Mesenchymal stem cell (in vitro differentiated cells and primary cell): ENCODE measurements at regions not wholly inside any gene's neighbourhood (a gene's known extent, or its start where the extent isn't known, plus 50 kb on each side); places are given as distances from the start of the nearest gene placed in this dataset.

ENCODE experiments used
- DNase-seq: peaks from one replicate; pipeline ENCODE4 v3.0.0-alpha.2; 2013
- H2AFZ ChIP-seq: one replicate; pipeline ENCODE4 v1.6.1; 2013; ENCODE audit warnings: low read depth, mild to moderate bottlenecking, control low read depth, inconsistent platforms, low read length, moderate library complexity
- H2AK5ac ChIP-seq: 2 replicates; pipeline ENCODE4 v1.6.1; 2013; ENCODE audit warnings: low read length, moderate library complexity, mild to moderate bottlenecking, inconsistent platforms; ENCODE audit not compliant: severe bottlenecking
- H2BK120ac ChIP-seq: one replicate; pipeline ENCODE4 v1.6.1; 2013; ENCODE audit warnings: low read depth, mild to moderate bottlenecking, inconsistent platforms, low read length, moderate library complexity
- H2BK12ac ChIP-seq, 2 experiments: one replicate each; pipeline ENCODE4 v1.6.1; 2013; ENCODE audit warnings: inconsistent platforms in 2 of 2, low read length in 2 of 2, mild to moderate bottlenecking in 2 of 2, moderate library complexity in 2 of 2, control low read depth in 1 of 2
- H2BK15ac ChIP-seq: one replicate; pipeline ENCODE4 v1.6.1; 2013; ENCODE audit warnings: mild to moderate bottlenecking, low read depth, inconsistent platforms; ENCODE audit not compliant: poor library complexity, severe bottlenecking
- H2BK5ac ChIP-seq: 2 replicates; pipeline ENCODE4 v1.6.1; 2013; ENCODE audit warnings: low read depth, mild to moderate bottlenecking, low read length, control low read depth, inconsistent platforms; ENCODE audit not compliant: poor library complexity, severe bottlenecking
- H3K14ac ChIP-seq, 2 experiments: one replicate each; pipeline ENCODE4 v1.6.1; 2013; ENCODE audit warnings: inconsistent platforms in 2 of 2, low read length in 2 of 2, control low read depth in 1 of 2, mild to moderate bottlenecking in 1 of 2, moderate library complexity in 1 of 2
- H3K18ac ChIP-seq, 2 experiments: one replicate each; pipeline ENCODE4 v1.6.1; 2013; ENCODE audit warnings: inconsistent platforms in 2 of 2, low read length in 2 of 2, control low read depth in 1 of 2, low read depth in 1 of 2, mild to moderate bottlenecking in 1 of 2
- H3K23ac ChIP-seq, 2 experiments: one replicate each; pipeline ENCODE4 v1.6.1; 2013; ENCODE audit warnings: inconsistent platforms in 2 of 2, low read length in 2 of 2, mild to moderate bottlenecking in 2 of 2, moderate library complexity in 2 of 2, control low read depth in 1 of 2
- H3K27ac ChIP-seq: 2 replicates; pipeline ENCODE4 v1.5.1; 2013; ENCODE audit warnings: mild to moderate bottlenecking, moderate library complexity, low read length, control low read depth, inconsistent platforms; ENCODE audit not compliant: poor library complexity, severe bottlenecking
- H3K27me3 ChIP-seq, 2 experiments: 2 replicates each; pipeline versions ENCODE4 v1.6.1 to v1.7.0; 2013; ENCODE audit warnings: low read length in 2 of 2, mild to moderate bottlenecking in 2 of 2, moderate library complexity in 2 of 2, control low read depth in 1 of 2, inconsistent platforms in 1 of 2; ENCODE audit not compliant: control insufficient read depth in 1 of 2, insufficient read depth in 1 of 2
- H3K36me3 ChIP-seq, 2 experiments: 2 replicates each; pipeline versions ENCODE4 v1.6.1 to v1.7.0; 2013; ENCODE audit warnings: low read length in 2 of 2, control low read depth in 1 of 2, inconsistent platforms in 1 of 2, low read depth in 1 of 2, mild to moderate bottlenecking in 1 of 2; ENCODE audit not compliant: insufficient read depth in 2 of 2, control insufficient read depth in 1 of 2
- H3K4ac ChIP-seq, 2 experiments: one replicate each; pipeline ENCODE4 v1.6.1; 2013; ENCODE audit warnings: inconsistent platforms in 2 of 2, low read length in 2 of 2, mild to moderate bottlenecking in 2 of 2, moderate library complexity in 2 of 2, control low read depth in 1 of 2, low read depth in 1 of 2
- H3K4me1 ChIP-seq: 2 replicates; pipeline ENCODE4 v1.6.1; 2013; ENCODE audit warnings: low read depth, low read length, control low read depth; ENCODE audit not compliant: control insufficient read depth, insufficient read depth
- H3K4me2 ChIP-seq: 2 replicates; pipeline ENCODE4 v1.6.1; 2013; ENCODE audit warnings: low read length, mild to moderate bottlenecking, inconsistent platforms; ENCODE audit not compliant: poor library complexity, severe bottlenecking
- H3K4me3 ChIP-seq, 2 experiments: 2 replicates each; pipeline versions ENCODE4 v1.5.1 to v1.7.0; 2013; ENCODE audit warnings: low read length in 2 of 2, mild to moderate bottlenecking in 2 of 2, control low read depth in 1 of 2, low read depth in 1 of 2; ENCODE audit not compliant: insufficient read depth in 1 of 2
- H3K79me1 ChIP-seq: replicated peaks from 2 replicates; pipeline ENCODE4 v1.6.1; 2013; ENCODE audit warnings: mild to moderate bottlenecking, control low read depth, low read length, inconsistent platforms; ENCODE audit not compliant: poor library complexity, severe bottlenecking
- H3K9ac ChIP-seq: 2 replicates; pipeline ENCODE4 v1.7.0; 2013; ENCODE audit warnings: mild to moderate bottlenecking, low read length, moderate library complexity
- H3K9me3 ChIP-seq: 2 replicates; pipeline ENCODE4 v1.7.0; 2013; ENCODE audit warnings: mild to moderate bottlenecking, low read length; ENCODE audit not compliant: control insufficient read depth
- H4K8ac ChIP-seq: one replicate; pipeline ENCODE4 v1.6.1; 2013; ENCODE audit warnings: inconsistent platforms, mild to moderate bottlenecking, low read length, moderate library complexity
- H4K91ac ChIP-seq: one replicate; pipeline ENCODE4 v1.6.1; 2013; ENCODE audit warnings: mild to moderate bottlenecking, low read length, inconsistent platforms
- WGBS: methylation state at CpG from one replicate; pipeline ENCODE4 v1.1.7; 2013; ENCODE audit warnings: mixed read lengths; 5-methylcytosine and 5-hydroxymethylcytosine counted together

GRCh38 chrX:109264878-109265277 lies 217.0 kb downstream of the GUCY2F start:
- Histone ChIP-seq H3K23ac (no peak overlapping the region), H2BK12ac (no peak overlapping the region), H2BK15ac (no peak overlapping the region), H3K79me1 (no peaks in the 10 kb centered on the region), H2AK5ac (no peak overlapping the region), H3K9ac (no peak overlapping the region), H2AFZ (no peak overlapping the region), H3K18ac (no peak overlapping the region), H3K27me3 (peaks cover 0 to 12% of the 10 kb centered on the region in 2 experiments), H3K4me2 (no peak overlapping the region), H3K4me1 (no peaks in the 10 kb centered on the region), H3K4ac (no peak overlapping the region), H2BK5ac (no peak overlapping the region), H3K14ac (no peak overlapping the region), H3K27ac (no peak overlapping the region), H4K91ac (no peak overlapping the region), H3K9me3 (peaks cover 3% of the 10 kb centered on the region), H2BK120ac (no peak overlapping the region), H4K8ac (no peak overlapping the region), H3K36me3 (no peaks in the 10 kb centered on the region), H3K4me3 (no peak overlapping the region)
- no CpG with 5 or more reads among the region's 1 CpG for WGBS
- no peak for DNase-seq

- no peak overlapping the region for H3K14ac ChIP-seq
- H3K27ac ChIP-seq, result no peak overlapping the region
- no peak overlapping the region for H3K9ac ChIP-seq
- H3K4ac ChIP-seq, result no peak overlapping the region
- H2BK120ac ChIP-seq, result no peak overlapping the region
- no peak overlapping the region for H3K18ac ChIP-seq
- H3K4me3 ChIP-seq, result no peak overlapping the region
- peaks cover 0 to 5% of the 10 kb centered on the region in 2 experiments for H3K27me3 ChIP-seq
- H3K36me3 ChIP-seq, result no peaks in the 10 kb centered on the region
- H2BK15ac ChIP-seq, result no peak overlapping the region
- no peak overlapping the region for H3K23ac ChIP-seq
- H3K79me1 ChIP-seq, result no peaks in the 10 kb centered on the region
- no peak overlapping the region for H2AK5ac ChIP-seq
- H3K4me2 ChIP-seq, result no peak overlapping the region
- no peak overlapping the region for H2BK12ac ChIP-seq
- H2AFZ ChIP-seq, result no peak overlapping the region
- no peak overlapping the region for H4K91ac ChIP-seq
- H4K8ac ChIP-seq, result no peak overlapping the region
- DNase-seq, result no peak
- peaks cover 3% of the 10 kb centered on the region for H3K9me3 ChIP-seq
- H3K4me1 ChIP-seq, result no peaks in the 10 kb centered on the region
- H2BK5ac ChIP-seq, result no peak overlapping the region
- no CpG with 5 or more reads among the region's 2 CpGs for WGBS
Measured at GRCh38 chrX:109261279-109261678, 220.6 kb downstream of the GUCY2F start.

- Histone ChIP-seq H3K27me3 (peaks cover 0 to 9% of the 10 kb centered on the region in 2 experiments), H2AFZ (no peak overlapping the region), H3K36me3 (no peaks in the 10 kb centered on the region), H3K27ac (no peak overlapping the region), H2BK120ac (no peak overlapping the region), H2BK5ac (no peak overlapping the region), H3K23ac (no peak overlapping the region), H3K14ac (no peak overlapping the region), H3K9ac (no peak overlapping the region), H3K4me3 (no peak overlapping the region), H4K8ac (no peak overlapping the region), H2BK15ac (no peak overlapping the region), H3K18ac (no peak overlapping the region), H2AK5ac (no peak overlapping the region), H3K4ac (no peak overlapping the region), H3K4me1 (no peaks in the 10 kb centered on the region), H3K79me1 (no peaks in the 10 kb centered on the region), H4K91ac (no peak overlapping the region), H3K4me2 (no peak overlapping the region), H3K9me3 (peaks cover 26% of the 10 kb centered on the region), H2BK12ac (no peak overlapping the region)
- no peak for DNase-seq
- no CpG with 5 or more reads among the region's 2 CpGs for WGBS
Measured at GRCh38 chrX:109252789-109253188, 229.1 kb downstream of the GUCY2F start.

GRCh38 chrX:109218761-109219160 lies 263.1 kb downstream of the GUCY2F start:
- Histone ChIP-seq H3K4me2 (no peak overlapping the region), H3K23ac (no peak overlapping the region), H3K36me3 (no peaks in the 10 kb centered on the region), H3K9me3 (peaks cover 9% of the 10 kb centered on the region), H3K4me1 (no peaks in the 10 kb centered on the region), H3K27me3 (peaks cover 0 to 32% of the 10 kb centered on the region in 2 experiments), H3K9ac (no peak overlapping the region), H3K27ac (no peak overlapping the region), H3K18ac (no peak overlapping the region), H4K91ac (no peak overlapping the region), H3K79me1 (no peaks in the 10 kb centered on the region), H2BK15ac (no peak overlapping the region), H3K4ac (no peak overlapping the region), H2AK5ac (no peak overlapping the region), H3K14ac (no peak overlapping the region), H4K8ac (no peak overlapping the region), H2AFZ (no peak overlapping the region), H2BK120ac (no peak overlapping the region), H2BK12ac (no peak overlapping the region), H3K4me3 (no peak overlapping the region), H2BK5ac (no peak overlapping the region)
- WGBS, result 3% methylated on average over 1 of the region's 1 CpG
- DNase-seq, result no peak
